CD4-positive, alpha-beta T cell treated with Interleukin-10 for 1 hour (primary cell): ENCODE measurements at regions not wholly inside any gene's neighbourhood (a gene's known extent, or its start where the extent isn't known, plus 50 kb on each side); places are given as distances from the start of the nearest gene placed in this dataset.
"Not testable (repeated sequence)": the region's sequence is repeated elsewhere in the genome, so short reads cannot be mapped to it uniquely, and the experiment has no call there.

ENCODE experiments used
- DNase-seq: peaks from one replicate; pipeline ENCODE4 v3.0.0-alpha.2; 2020

GRCh38 chr3:95311272-95311671 lies 1248.4 kb downstream of the NSUN3 start:
- no peak for DNase-seq

GRCh38 chr3:95312650-95313049 lies 1249.8 kb downstream of the NSUN3 start:
- DNase-seq, result no peak

GRCh38 chr3:95319921-95320494 lies 1257.1 kb downstream of the NSUN3 start:
- no peak for DNase-seq

GRCh38 chr3:95327478-95327877 lies 1264.6 kb downstream of the NSUN3 start:
- DNase-seq, result no peak

GRCh38 chr3:95333826-95334225 lies 1271.0 kb downstream of the NSUN3 start:
- no peak for DNase-seq

GRCh38 chr3:95334461-95334860 lies 1271.6 kb downstream of the NSUN3 start:
- no peak for DNase-seq

- DNase-seq, result no peak
These were observed 1272.7 kb downstream of the NSUN3 start for GRCh38 chr3:95335517-95335916.

- DNase-seq, result no peak
These were observed 1275.6 kb downstream of the NSUN3 start for GRCh38 chr3:95338446-95338845.

GRCh38 chr3:95341314-95341713 lies 1278.5 kb downstream of the NSUN3 start:
- no peak for DNase-seq

GRCh38 chr3:95343228-95343627 lies 1280.4 kb downstream of the NSUN3 start:
- DNase-seq, result no peak

- DNase-seq, result no peak
These were observed 1280.9 kb downstream of the NSUN3 start for GRCh38 chr3:95343767-95344166.

- DNase-seq, result not testable (repeated sequence)
These were observed 1285.1 kb downstream of the NSUN3 start for GRCh38 chr3:95347936-95348335.

- DNase-seq, result no peak
These were observed 1286.0 kb downstream of the NSUN3 start for GRCh38 chr3:95348879-95349278.

- DNase-seq, result no peak
These were observed 1287.2 kb downstream of the NSUN3 start for GRCh38 chr3:95350049-95350448.

- DNase-seq, result no peak
These were observed 1288.3 kb downstream of the NSUN3 start for GRCh38 chr3:95351158-95351557.

GRCh38 chr3:95352471-95352870 lies 1289.6 kb downstream of the NSUN3 start:
- DNase-seq, result no peak

- no peak for DNase-seq
These were observed 1291.6 kb downstream of the NSUN3 start for GRCh38 chr3:95354489-95354888.

- no peak for DNase-seq
These were observed 1294.1 kb downstream of the NSUN3 start for GRCh38 chr3:95356764-95357501.

- no peak for DNase-seq
These were observed 1324.6 kb downstream of the NSUN3 start for GRCh38 chr3:95387242-95388021.

- DNase-seq, result no peak
These were observed 1327.0 kb downstream of the NSUN3 start for GRCh38 chr3:95389725-95390313.

GRCh38 chr3:95394286-95394685 lies 1331.4 kb downstream of the NSUN3 start:
- DNase-seq, result no peak

- DNase-seq, result no peak
These were observed 1336.7 kb downstream of the NSUN3 start for GRCh38 chr3:95399585-95399984.

GRCh38 chr3:95401693-95402092 lies 1338.8 kb downstream of the NSUN3 start:
- no peak for DNase-seq
